GM21423 (cell line): ENCODE measurements at regions not wholly inside any gene's neighbourhood (a gene's known extent, or its start where the extent isn't known, plus 50 kb on each side); places are given as distances from the start of the nearest gene placed in this dataset.
"Not testable (repeated sequence)": the region's sequence is repeated elsewhere in the genome, so short reads cannot be mapped to it uniquely, and the experiment has no call there.

Experiments
- ATAC-seq: cut with Tn5 transposase; IDR thresholded peaks from one replicate; pipeline ENCODE4 v1.9.1; 2021; ENCODE audit warnings: mild to moderate bottlenecking, moderate library complexity; ENCODE audit not compliant: unreplicated experiment

- ATAC-seq: no peak
These were observed 50.0 kb upstream of the RASGRP1 start for GRCh38 chr15:38614621-38615020.

- no peak for ATAC-seq
These were observed 53.2 kb upstream of the RASGRP1 start for GRCh38 chr15:38617831-38618230.

GRCh38 chr15:38618242-38618955, 53.8 kb upstream of the RASGRP1 start:
- no peak for ATAC-seq

- ATAC-seq: no peak
These were observed 55.5 kb upstream of the RASGRP1 start for GRCh38 chr15:38620098-38620497.

GRCh38 chr15:38620851-38621594, 56.4 kb upstream of the RASGRP1 start:
- ATAC-seq: no peak

GRCh38 chr15:38622304-38622703, 57.7 kb upstream of the RASGRP1 start:
- ATAC-seq: no peak

- no peak for ATAC-seq
These were observed 58.3 kb upstream of the RASGRP1 start for GRCh38 chr15:38622908-38623307.

- no peak for ATAC-seq
These were observed 59.1 kb upstream of the RASGRP1 start for GRCh38 chr15:38623744-38624143.

- no peak for ATAC-seq
These were observed 59.9 kb upstream of the RASGRP1 start for GRCh38 chr15:38624244-38625205.

GRCh38 chr15:38625886-38626285, 61.3 kb upstream of the RASGRP1 start:
- ATAC-seq: no peak

GRCh38 chr15:38626443-38627050, 61.9 kb upstream of the RASGRP1 start:
- ATAC-seq: no peak

GRCh38 chr15:38627689-38628277, 63.2 kb upstream of the RASGRP1 start:
- no peak for ATAC-seq

GRCh38 chr15:38631119-38632075, 66.8 kb upstream of the RASGRP1 start:
- no peak for ATAC-seq

GRCh38 chr15:38635170-38635569, 70.6 kb upstream of the RASGRP1 start:
- ATAC-seq: no peak

GRCh38 chr15:38636597-38636996, 72.0 kb upstream of the RASGRP1 start:
- ATAC-seq: no peak

GRCh38 chr15:38638126-38638525, 73.5 kb upstream of the RASGRP1 start:
- no peak for ATAC-seq

GRCh38 chr15:38638811-38639210, 74.2 kb upstream of the RASGRP1 start:
- ATAC-seq: no peak

- ATAC-seq: no peak
These were observed 78.2 kb upstream of the RASGRP1 start for GRCh38 chr15:38642689-38643270.

- not testable (repeated sequence) for ATAC-seq
These were observed 79.7 kb upstream of the RASGRP1 start for GRCh38 chr15:38644353-38644752.
